HepG2 (cell line): ENCODE measurements at regions not wholly inside any gene's neighbourhood (a gene's known extent, or its start where the extent isn't known, plus 50 kb on each side); places are given as distances from the start of the nearest gene placed in this dataset.

Source experiments
- ATAC-seq: fragments of 200-7000 bp; cut with Tn5 transposase; 3 replicates; pipeline ENCODE4 v1.9.1; 2020; ENCODE audit warnings: mild to moderate bottlenecking, moderate library complexity
- BruUV-seq: library from RNA; stranded (reverse); fragments of 400-500 nt; replicated peaks from 2 replicates; lab custom pipeline; 2021; lab: Mats Ljungman, UMichigan
- CTCF ChIA-PET: fragments of 300-600 bp; formaldehyde crosslinking; extraction: SDS; loops from one replicate; lab custom pipeline; 2021; ENCODE audit warnings: low total read pairs, inconsistent platforms, low intra/inter-chr PET ratio; lab: Yijun Ruan, JAX
- POLR2A ChIA-PET: fragments of 350-600 bp; sonication (Branson Sonifier 250); formaldehyde crosslinking; loops from one replicate; lab custom pipeline; 2020; ENCODE audit warnings: antibody characterized with exemption, inconsistent platforms; lab: Yijun Ruan, JAX
- DNase-seq: peaks from one replicate; pipeline ENCODE4 v3.0.0-alpha.2; 2015; ENCODE audit warnings: low spot score
- FAIRE-seq: peaks from 3 replicates; lab custom pipeline; 2011; peaks lifted over from hg19 to GRCh38; lab: Jason Lieb, UNC
- H2AFZ ChIP-seq: one replicate; pipeline ENCODE4 v1.6.1; 2011; ENCODE audit warnings: low read length, inconsistent platforms
- H3K27ac ChIP-seq: fragments of 300-600 bp; 3 replicates; pipeline ENCODE4 v1.8.0; 2011; ENCODE audit warnings: mixed run types, mild to moderate bottlenecking, mixed read lengths, low read length, inconsistent platforms; ENCODE audit not compliant: insufficient read depth; ENCODE audit errors: extremely low read length
- H3K27me3 ChIP-seq, 2 experiments: fragments of 200-600 bp in 1 of 2; 2 replicates in 1 of 2; 3 replicates in 1 of 2; pipeline versions ENCODE4 v1.6.0 to v1.8.0; 2011; ENCODE audit warnings: low read length in 2 of 2, mild to moderate bottlenecking in 2 of 2, moderate library complexity in 2 of 2, inconsistent platforms in 1 of 2; ENCODE audit not compliant: insufficient read depth in 2 of 2, control insufficient read depth in 1 of 2
- H3K36me3 ChIP-seq, 2 experiments: fragments of 200-600 bp in 1 of 2; replicated peaks in 1 of 2; 2 replicates in 1 of 2; 3 replicates in 1 of 2; pipeline versions ENCODE4 v1.5.1 to v1.8.0; 2011; ENCODE audit warnings: low read length in 2 of 2, inconsistent platforms in 1 of 2; ENCODE audit not compliant: insufficient read depth in 2 of 2, control insufficient read depth in 1 of 2
- H3K4me1 ChIP-seq: 2 replicates; pipeline ENCODE4 v1.5.1; 2012; ENCODE audit warnings: low read length, inconsistent platforms; ENCODE audit not compliant: insufficient read depth
- H3K4me2 ChIP-seq: 2 replicates; pipeline ENCODE4 v1.6.0; 2011; ENCODE audit warnings: low read depth, low read length, inconsistent platforms
- H3K4me3 ChIP-seq, 3 experiments: fragments of 200-600 bp in 1 of 3; sonication (generic), shearing (Covaris generic) in 1 of 3; replicated peaks in 1 of 3; 2 replicates each; pipeline ENCODE4 v1.5.1; 2011 to 2016; ENCODE audit warnings: low read length in 3 of 3, inconsistent platforms in 2 of 3, low read depth in 2 of 3, mild to moderate bottlenecking in 2 of 3, control low read depth in 1 of 3, mixed read lengths in 1 of 3; ENCODE audit not compliant: insufficient read depth in 1 of 3
- H3K79me2 ChIP-seq: one replicate; pipeline ENCODE4 v1.6.1; 2011; ENCODE audit warnings: low read length, inconsistent platforms; ENCODE audit not compliant: insufficient read depth
- H3K9ac ChIP-seq: 2 replicates; pipeline ENCODE4 v1.6.0; 2011; ENCODE audit warnings: mild to moderate bottlenecking, low read depth, low read length, inconsistent platforms; ENCODE audit not compliant: insufficient read depth
- H3K9me3 ChIP-seq: 2 replicates; pipeline ENCODE4 v1.5.1; 2012; ENCODE audit warnings: mild to moderate bottlenecking, low read length
- H4K20me1 ChIP-seq: 2 replicates; pipeline ENCODE4 v1.6.0; 2011; ENCODE audit warnings: inconsistent platforms, mild to moderate bottlenecking, low read length, moderate library complexity; ENCODE audit not compliant: insufficient read depth
- FOXO1 ChIP-seq: sonication (generic); formaldehyde crosslinking; IDR thresholded peaks from 2 replicates; pipeline ENCODE4 v1.4.0; 2020; ENCODE audit warnings: missing genetic modification reagents
- HNRNPLL ChIP-seq: fragments of 200-400 bp; formaldehyde crosslinking; IDR thresholded peaks from 2 replicates; pipeline ENCODE4 v1.6.1; 2017; ENCODE audit warnings: mild to moderate bottlenecking, low read depth, low read length; ENCODE audit not compliant: poor library complexity, severe bottlenecking
- KLF6 ChIP-seq: IDR thresholded peaks from 2 replicates; pipeline ENCODE4 v1.8.0; 2016; ENCODE audit warnings: missing biosample characterization, missing genetic modification reagents
- MAFG ChIP-seq: sonication (generic); formaldehyde crosslinking; IDR thresholded peaks from 2 replicates; pipeline ENCODE4 v1.5.1; 2020; ENCODE audit warnings: mild to moderate bottlenecking, missing genetic modification reagents
- MZF1 ChIP-seq: sonication (generic); formaldehyde crosslinking; IDR thresholded peaks from 2 replicates; pipeline ENCODE4 v1.8.1; 2023; ENCODE audit warnings: mild to moderate bottlenecking, missing genetic modification reagents, borderline replicate concordance
- NCOA2 ChIP-seq: sonication (generic); formaldehyde crosslinking; IDR thresholded peaks from 2 replicates; pipeline ENCODE4 v1.8.0; 2022; ENCODE audit warnings: inconsistent platforms
- ONECUT2 ChIP-seq: sonication (generic); formaldehyde crosslinking; IDR thresholded peaks from 2 replicates; pipeline ENCODE4 v1.4.0; 2020; ENCODE audit warnings: missing genetic modification reagents
- PCBP2 ChIP-seq: fragments of 200-400 bp; formaldehyde crosslinking; optimal IDR thresholded peaks from 2 replicates; pipeline ENCODE3; 2018; ENCODE audit warnings: low read length, low read depth; ENCODE audit not compliant: poor library complexity, severe bottlenecking
- PLSCR1 ChIP-seq: sonication (generic); formaldehyde crosslinking; IDR thresholded peaks from 2 replicates; pipeline ENCODE4 v1.5.0; 2020; ENCODE audit warnings: missing genetic modification reagents, mild to moderate bottlenecking, borderline replicate concordance
- SNAI1 ChIP-seq: sonication (generic); formaldehyde crosslinking; IDR thresholded peaks from 2 replicates; pipeline ENCODE4 v1.5.0; 2020; ENCODE audit warnings: mild to moderate bottlenecking, missing genetic modification reagents, borderline replicate concordance
- SRF ChIP-seq: IDR thresholded peaks from 2 replicates; pipeline ENCODE4 v1.6.1; 2011; ENCODE audit warnings: mild to moderate bottlenecking, low read depth, low read length, moderate library complexity
- TOPORS ChIP-seq: sonication (generic); formaldehyde crosslinking; IDR thresholded peaks from 2 replicates; pipeline ENCODE4 v1.8.0; 2023; ENCODE audit warnings: mild to moderate bottlenecking, missing genetic modification reagents
- YY1 ChIP-seq: IDR thresholded peaks from 2 replicates; pipeline ENCODE4 v1.6.1; 2011; ENCODE audit warnings: low read length, low read depth, moderate library complexity, mild to moderate bottlenecking; ENCODE audit not compliant: insufficient read depth, insufficient replicate concordance
- ZNF230 ChIP-seq: sonication (generic); formaldehyde crosslinking; IDR thresholded peaks from 2 replicates; pipeline ENCODE4 v1.4.0; 2020; ENCODE audit warnings: mild to moderate bottlenecking, missing genetic modification reagents
- ZNF251 ChIP-seq: sonication (generic); formaldehyde crosslinking; IDR thresholded peaks from 2 replicates; pipeline ENCODE4 v1.9.0; 2021; ENCODE audit warnings: mild to moderate bottlenecking, missing genetic modification reagents
- ZNF446 ChIP-seq: sonication (generic); formaldehyde crosslinking; IDR thresholded peaks from 2 replicates; pipeline ENCODE4 v1.5.0; 2020; ENCODE audit warnings: mild to moderate bottlenecking, missing genetic modification reagents
- ZNF501 ChIP-seq: sonication (generic); formaldehyde crosslinking; IDR thresholded peaks from 2 replicates; pipeline ENCODE4 v1.5.1; 2020; ENCODE audit warnings: mild to moderate bottlenecking, moderate library complexity, missing genetic modification reagents
- ZNF605 ChIP-seq: sonication (generic); formaldehyde crosslinking; IDR thresholded peaks from 2 replicates; pipeline ENCODE4 v1.8.0; 2022; ENCODE audit warnings: mild to moderate bottlenecking, missing genetic modification reagents
- ZNF615 ChIP-seq: sonication (generic); formaldehyde crosslinking; IDR thresholded peaks from 2 replicates; pipeline ENCODE4 v1.5.0; 2020; ENCODE audit warnings: mild to moderate bottlenecking, missing genetic modification reagents, borderline replicate concordance
- ZNF703 ChIP-seq: sonication (generic); formaldehyde crosslinking; IDR thresholded peaks from 2 replicates; pipeline ENCODE4 v1.5.1; 2020; ENCODE audit warnings: missing genetic modification reagents, mild to moderate bottlenecking, moderate library complexity, borderline replicate concordance
- WGBS: methylation state at CpG from one replicate; pipeline ENCODE4 v1.1.6; 2017; ENCODE audit warnings: low lambda C conversion rate; 5-methylcytosine and 5-hydroxymethylcytosine counted together
- in situ Hi-C: cut with HindIII; loops from 2 replicates; pipeline ENCODE4 v1.10.0; 2017; ENCODE audit warnings: low pct_unique_long_range_greater_than_20kb; ENCODE audit not compliant: extremely low pct_ligation_motif_present
- intact Hi-C: fragments of 100-400 bp; cut with micrococcal nuclease; formaldehyde crosslinking; loops from one replicate; pipeline ENCODE4 v1.10.0; 2022; ENCODE audit not compliant: unreplicated experiment

DNA sequence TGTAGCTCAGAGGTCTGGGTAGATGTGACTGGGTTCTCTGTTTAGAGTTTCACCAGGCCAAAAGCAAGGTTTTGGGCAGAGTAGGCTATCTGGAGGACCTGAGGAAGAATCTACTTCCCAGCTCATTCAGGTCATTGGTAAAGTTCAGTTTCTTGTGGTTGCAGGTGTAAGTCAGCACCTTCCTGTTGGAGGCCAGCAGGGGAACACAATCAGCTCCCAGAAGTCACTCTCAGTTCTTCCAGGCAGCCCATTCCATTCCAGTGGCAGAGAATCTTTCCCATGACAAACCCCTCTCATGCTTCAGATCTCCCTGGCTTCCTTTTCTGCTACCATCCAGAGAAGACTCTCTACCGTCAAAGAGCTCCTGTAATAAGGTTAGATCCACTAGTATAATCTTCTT, 176.2 kb upstream of the UFM1 start:
- intact Hi-C loops, result no loop called here
- TF ChIP-seq PLSCR1 (CRISPR knock-in tag) (no peak), ZNF605 (CRISPR knock-in tag) (no peak), KLF6 (no peak), ZNF446 (CRISPR knock-in tag) (no peak), NCOA2 (CRISPR knock-in tag) (no peak), TOPORS (CRISPR knock-in tag) (no peak), ZNF703 (CRISPR knock-in tag) (no peak), ZNF251 (CRISPR knock-in tag) (no peak), FOXO1 (no peak), HNRNPLL (no peak), SNAI1 (CRISPR knock-in tag) (no peak), ZNF230 (CRISPR knock-in tag) (no peak), SRF (no peak), PCBP2 (no peak), ZNF615 (CRISPR knock-in tag) (no peak), ZNF501 (CRISPR knock-in tag) (no peak), MAFG (CRISPR knock-in tag) (no peak), MZF1 (CRISPR knock-in tag) (no peak), YY1 (no peak), ONECUT2 (CRISPR knock-in tag) (no peak)
- H4K20me1 ChIP-seq, result no peaks in the 10 kb centered on the region
- ChIA-PET POLR2A (no interaction called here), CTCF (no interaction called here)
- no peaks in the 10 kb centered on the region for H3K27me3 ChIP-seq
- H3K27ac ChIP-seq, result no peak overlapping the region
- FAIRE-seq (no peak), ATAC-seq (no peak), DNase-seq (no peak)
- H2AFZ ChIP-seq, result no peak overlapping the region
- in situ Hi-C loops, result no loop called here
- H3K4me1 ChIP-seq, result no peaks in the 10 kb centered on the region
- no peak overlapping the region for H3K9ac ChIP-seq
- no peaks in the 10 kb centered on the region for H3K79me2 ChIP-seq
- H3K9me3 ChIP-seq, result peaks cover 44% of the 10 kb centered on the region
- 25% methylated on average over 1 of the region's 1 CpG for WGBS
- no peak overlapping the region for H3K4me2 ChIP-seq
- H3K4me3 ChIP-seq, result no peak overlapping the region
- BruUV-seq, result no TSS peak
- H3K36me3 ChIP-seq, result no peaks in the 10 kb centered on the region
